Middle frontal gyrus (tissue), 1 donor: ENCODE measurements at regions not wholly inside any gene's neighbourhood (a gene's known extent, or its start where the extent isn't known, plus 50 kb on each side); places are given as distances from the start of the nearest gene placed in this dataset.

Source experiments
- DNase-seq: peaks from one replicate; pipeline ENCODE4 v3.0.0-alpha.2; 2015; ENCODE audit warnings: low spot score; ENCODE audit errors: extremely low spot score

GRCh38 chrX:40281336-40282005 lies 183.7 kb upstream of the BCOR start:
- DNase-seq = no peak

- DNase-seq = no peak
Measured at GRCh38 chrX:40279762-40280161, 182.0 kb upstream of the BCOR start.

GRCh38 chrX:40279091-40279430 lies 181.3 kb upstream of the BCOR start:
- no peak for DNase-seq

- no peak for DNase-seq
Measured at GRCh38 chrX:40278340-40279090, 180.8 kb upstream of the BCOR start.

GRCh38 chrX:40277672-40278071 lies 179.9 kb upstream of the BCOR start:
- no peak for DNase-seq

GRCh38 chrX:40273356-40274050 lies 175.7 kb upstream of the BCOR start:
- DNase-seq = no peak

GRCh38 chrX:40272776-40273175 lies 175.0 kb upstream of the BCOR start:
- DNase-seq = no peak

- no peak for DNase-seq
Measured at GRCh38 chrX:40272141-40272540, 174.4 kb upstream of the BCOR start.

GRCh38 chrX:40268188-40268520 lies 170.4 kb upstream of the BCOR start:
- DNase-seq = no peak

- no peak for DNase-seq
Measured at GRCh38 chrX:40267334-40268187, 169.8 kb upstream of the BCOR start.

- peak; percentile 29 for DNase-seq
Measured at GRCh38 chrX:40266490-40267333, 169.0 kb upstream of the BCOR start.

GRCh38 chrX:40265936-40266335 lies 168.2 kb upstream of the BCOR start:
- no peak for DNase-seq

- DNase-seq = no peak
Measured at GRCh38 chrX:40263014-40263560, 165.3 kb upstream of the BCOR start.

- no peak for DNase-seq
Measured at GRCh38 chrX:40262157-40263013, 164.6 kb upstream of the BCOR start.

GRCh38 chrX:40261833-40262156 lies 164.0 kb upstream of the BCOR start:
- DNase-seq = no peak

- DNase-seq = no peak
Measured at GRCh38 chrX:40260146-40260747, 162.5 kb upstream of the BCOR start.

- DNase-seq = no peak
Measured at GRCh38 chrX:40258909-40259308, 161.2 kb upstream of the BCOR start.

- DNase-seq = no peak
Measured at GRCh38 chrX:40253771-40254170, 156.0 kb upstream of the BCOR start.

GRCh38 chrX:40249582-40249981 lies 151.8 kb upstream of the BCOR start:
- no peak for DNase-seq
